ENCODE measurements at regions not wholly inside any gene's neighbourhood (a gene's known extent, or its start where the extent isn't known, plus 50 kb on each side); places are given as distances from the start of the nearest gene placed in this dataset.

GRCh38 chr6:4371207-4371921 lies 236.0 kb upstream of the ECI2 start:
- Histone ChIP-seq H3K4me3 (no peak overlapping the region), H4K20me1 (replicated peaks; ENCODE audit: insufficient read depth) (no peaks in the 10 kb centered on the region), H2AFZ (no peak overlapping the region), H3K9me2 (ENCODE audit: insufficient read depth) (no peaks in the 10 kb centered on the region), H3K79me2 (replicated peaks; ENCODE audit: insufficient read depth) (no peaks in the 10 kb centered on the region), H3F3A (replicated peaks; ENCODE audit: low read depth) (no peaks in the 10 kb centered on the region), H3K27me3 (ENCODE audit: insufficient read depth) (no peaks in the 10 kb centered on the region), H3K4me2 (no peak overlapping the region), H3K27ac (ENCODE audit: low read depth) (no peak overlapping the region), H3K36me3 (ENCODE audit: insufficient read depth) (no peaks in the 10 kb centered on the region), H3K4me1 (ENCODE audit: insufficient read depth) (no peaks in the 10 kb centered on the region)
- ATAC-seq, result no peak
- H3K36me3 Mint-ChIP-seq (ENCODE audit: low read depth), result 0 out of 3 replicates have a peak, but pooled peaks cover 2% of the 10 kb centered on the region
- no peak overlapping the region for H3K4me3 Mint-ChIP-seq
- TF ChIP-seq STAT1 (IDR thresholded peaks at IDR 0.05; ENCODE audit: unreplicated experiment), result no peak
- TF ChIP-seq POLR2AphosphoS5 (IDR thresholded peaks at IDR 0.05; ENCODE audit: low read depth), result no peak
- TF ChIP-seq ZNF462 (CRISPR knock-in tag; IDR thresholded peaks at IDR 0.05), result no peak
- no peak for TF ChIP-seq JUNB (IDR thresholded peaks at IDR 0.05; ENCODE audit: unreplicated experiment)
- TF ChIP-seq ETS1 (IDR thresholded peaks at IDR 0.05), result no peak
- no peak for TF ChIP-seq EZH2 (IDR thresholded peaks at IDR 0.05; ENCODE audit: low read depth, unreplicated experiment)
- TF ChIP-seq CTCF (conservative IDR thresholded peaks at IDR 0.05; ENCODE audit: low read depth in 2 of 2), result no peak
- TF ChIP-seq CREB1 (CRISPR knock-in tag; IDR thresholded peaks at IDR 0.05; ENCODE audit: low read depth), result no peak
- TF ChIP-seq ZNF114 (CRISPR knock-in tag; IDR thresholded peaks at IDR 0.05), result no peak
- peaks cover 2% of the 10 kb centered on the region; the same call in 1 of the 3 replicates for H3K4me1 Mint-ChIP-seq
- no peaks in the 10 kb centered on the region; the same call in 2 of the 3 replicates for H3K9me3 Mint-ChIP-seq
- H3K27me3 Mint-ChIP-seq (ENCODE audit: insufficient read depth, low read depth, poor library complexity), result peaks cover 2% of the 10 kb centered on the region
- no peak for DNase-seq (ENCODE audit: low spot score)
- H3K27ac Mint-ChIP-seq, result no peak overlapping the region

Measured in GM23338 (cell line).